Peyer's patch (tissue), 4 donors: ENCODE measurements at regions not wholly inside any gene's neighbourhood (a gene's known extent, or its start where the extent isn't known, plus 50 kb on each side); places are given as distances from the start of the nearest gene placed in this dataset.

Experiments used
- POLR2A ChIP-seq, 2 donors: fragments of 450-650 bp; IDR thresholded peaks; one replicate each; pipeline ENCODE4 v1.5.1; 2017; ENCODE audit warnings: antibody characterized with exemption in 2 of 2, mild to moderate bottlenecking in 2 of 2, moderate library complexity in 2 of 2
- TF ChIP-seq, protein P1 (sequence below), 6 experiments: fragments of 450-650 bp in 4 of 6; fragments of 200-600 bp in 2 of 6; sonication (generic) in 1 of 6; IDR thresholded peaks; one replicate each; pipeline ENCODE4 v1.5.1; 2017 to 2019; ENCODE audit warnings: antibody characterized with exemption in 6 of 6, mild to moderate bottlenecking in 3 of 6, moderate library complexity in 1 of 6

- TF ChIP-seq, protein P1, sequence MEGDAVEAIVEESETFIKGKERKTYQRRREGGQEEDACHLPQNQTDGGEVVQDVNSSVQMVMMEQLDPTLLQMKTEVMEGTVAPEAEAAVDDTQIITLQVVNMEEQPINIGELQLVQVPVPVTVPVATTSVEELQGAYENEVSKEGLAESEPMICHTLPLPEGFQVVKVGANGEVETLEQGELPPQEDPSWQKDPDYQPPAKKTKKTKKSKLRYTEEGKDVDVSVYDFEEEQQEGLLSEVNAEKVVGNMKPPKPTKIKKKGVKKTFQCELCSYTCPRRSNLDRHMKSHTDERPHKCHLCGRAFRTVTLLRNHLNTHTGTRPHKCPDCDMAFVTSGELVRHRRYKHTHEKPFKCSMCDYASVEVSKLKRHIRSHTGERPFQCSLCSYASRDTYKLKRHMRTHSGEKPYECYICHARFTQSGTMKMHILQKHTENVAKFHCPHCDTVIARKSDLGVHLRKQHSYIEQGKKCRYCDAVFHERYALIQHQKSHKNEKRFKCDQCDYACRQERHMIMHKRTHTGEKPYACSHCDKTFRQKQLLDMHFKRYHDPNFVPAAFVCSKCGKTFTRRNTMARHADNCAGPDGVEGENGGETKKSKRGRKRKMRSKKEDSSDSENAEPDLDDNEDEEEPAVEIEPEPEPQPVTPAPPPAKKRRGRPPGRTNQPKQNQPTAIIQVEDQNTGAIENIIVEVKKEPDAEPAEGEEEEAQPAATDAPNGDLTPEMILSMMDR (IDR thresholded peaks at IDR 0.05), result no peak
- TF ChIP-seq POLR2A (IDR thresholded peaks at IDR 0.05), result no peak
These were observed 56.1 kb upstream of the HAO2 start for GRCh38 chr1:119312500-119312899.
